ENCODE measurements at regions not wholly inside any gene's neighbourhood (a gene's known extent, or its start where the extent isn't known, plus 50 kb on each side); places are given as distances from the start of the nearest gene placed in this dataset.

DNA sequence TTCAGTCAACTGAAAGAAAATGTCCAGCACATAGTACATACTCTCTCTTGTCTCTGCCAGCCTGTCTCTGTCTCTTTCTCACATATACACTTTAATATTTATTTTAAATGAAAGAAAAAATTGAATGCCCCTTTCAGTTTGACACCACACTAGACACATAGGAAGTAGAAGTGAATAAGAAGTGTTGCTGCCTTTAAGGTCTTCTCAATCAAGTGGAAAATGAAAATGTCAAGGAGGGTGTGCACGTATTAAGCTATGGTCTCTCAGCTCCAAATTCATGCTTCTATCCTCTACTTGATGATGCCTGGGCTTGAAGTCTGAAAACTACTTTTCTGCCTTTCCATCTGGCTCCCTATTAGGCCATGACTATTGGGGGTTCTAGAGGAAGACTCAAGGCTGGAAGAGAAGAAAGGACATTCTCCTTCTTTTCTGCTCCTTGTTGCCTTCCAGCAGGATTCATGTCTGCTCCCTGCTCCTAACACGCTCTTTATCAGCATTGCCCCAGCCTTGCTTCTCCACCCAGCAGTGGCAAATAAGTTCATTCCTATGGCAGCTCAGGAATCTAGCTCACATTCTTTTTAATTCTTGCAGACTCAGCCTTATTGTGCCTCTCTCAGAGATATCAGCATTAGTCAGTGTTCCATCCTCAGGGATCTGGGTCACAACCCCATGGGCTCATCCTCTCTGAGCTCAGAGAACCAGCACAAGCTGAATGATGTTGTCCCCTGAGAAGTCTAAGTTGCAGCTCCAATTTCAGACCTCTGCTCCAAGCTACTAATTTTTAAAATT is 609.1 kb upstream of the GRM7 start:
- Histone ChIP-seq H3K9me3 (ENCODE audit: control insufficient read depth in 2 of 2, low read length in 2 of 2) (no peaks in the 10 kb centered on the region), H3K27me3 (ENCODE audit: control insufficient read depth in 2 of 2, insufficient read depth in 2 of 2, low read length in 2 of 2) (no peaks in the 10 kb centered on the region), H3K4me3 (ENCODE audit: low read length in 2 of 2) (no peak overlapping the region), H3K4me1 (ENCODE audit: control insufficient read depth in 2 of 2, insufficient read depth in 2 of 2, low read length in 2 of 2) (no peaks in the 10 kb centered on the region), H3K9ac (ENCODE audit: low read depth in 1 of 2, low read length in 2 of 2) (no peak overlapping the region), H3K27ac (ENCODE audit: low read depth in 2 of 2, low read length in 2 of 2) (no peak overlapping the region), H3K36me3 (ENCODE audit: control insufficient read depth in 2 of 2, insufficient read depth in 2 of 2, low read length in 2 of 2) (no peaks in the 10 kb centered on the region)

DNA sequence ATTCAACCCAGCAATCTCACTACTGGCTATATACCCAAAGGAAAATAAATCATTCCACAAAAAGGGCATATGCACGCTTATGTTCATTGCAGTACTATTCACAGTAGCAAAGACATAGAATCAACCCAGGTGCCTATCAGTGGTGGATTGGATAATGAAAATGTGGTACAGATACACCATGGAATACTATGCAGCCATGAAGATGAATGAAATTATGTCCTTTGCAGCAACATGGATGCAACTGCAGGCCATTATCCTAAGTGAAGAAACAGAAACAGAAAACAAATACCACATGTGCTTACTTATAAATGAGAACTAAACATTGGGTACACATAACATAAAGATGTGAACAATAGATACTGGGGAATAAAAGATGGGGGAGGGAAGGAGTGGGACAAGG is 606.4 kb upstream of the GRM7 start:
- H3K27ac ChIP-seq (ENCODE audit: low read depth in 2 of 2, low read length in 2 of 2): no peak overlapping the region
- no peak overlapping the region for H3K9ac ChIP-seq (ENCODE audit: low read depth in 1 of 2, low read length in 2 of 2)
- H3K36me3 ChIP-seq (ENCODE audit: control insufficient read depth in 2 of 2, insufficient read depth in 2 of 2, low read length in 2 of 2): no peaks in the 10 kb centered on the region
- no peaks in the 10 kb centered on the region for H3K4me1 ChIP-seq (ENCODE audit: control insufficient read depth in 2 of 2, insufficient read depth in 2 of 2, low read length in 2 of 2)
- no peak overlapping the region for H3K4me3 ChIP-seq (ENCODE audit: low read length in 2 of 2)
- no peaks in the 10 kb centered on the region for H3K9me3 ChIP-seq (ENCODE audit: control insufficient read depth in 2 of 2, low read length in 2 of 2)
- H3K27me3 ChIP-seq (ENCODE audit: control insufficient read depth in 2 of 2, insufficient read depth in 2 of 2, low read length in 2 of 2): no peaks in the 10 kb centered on the region

DNA sequence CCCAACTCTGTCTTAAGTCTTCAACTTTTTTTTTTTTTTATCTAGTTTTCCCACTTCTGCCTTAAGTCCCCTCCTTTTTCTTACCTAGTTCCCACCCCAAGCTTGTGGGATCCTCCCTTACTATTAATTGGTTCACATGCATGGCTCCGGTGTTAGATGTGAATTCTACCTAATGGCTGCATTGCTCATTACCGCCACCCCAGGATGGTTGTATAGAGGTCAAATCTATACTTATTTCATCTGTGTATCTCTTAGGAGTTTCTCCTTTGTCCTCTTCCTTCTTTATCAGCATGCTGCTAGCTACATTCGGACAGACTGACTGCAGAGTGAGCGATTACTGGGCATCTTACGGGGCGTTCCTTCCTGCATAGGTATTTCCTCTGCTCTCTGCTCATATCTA is 605.7 kb upstream of the GRM7 start:
- H3K4me1 ChIP-seq (ENCODE audit: control insufficient read depth in 2 of 2, insufficient read depth in 2 of 2, low read length in 2 of 2): no peaks in the 10 kb centered on the region
- no peaks in the 10 kb centered on the region for H3K9me3 ChIP-seq (ENCODE audit: control insufficient read depth in 2 of 2, low read length in 2 of 2)
- no peaks in the 10 kb centered on the region for H3K27me3 ChIP-seq (ENCODE audit: control insufficient read depth in 2 of 2, insufficient read depth in 2 of 2, low read length in 2 of 2)
- H3K36me3 ChIP-seq (ENCODE audit: control insufficient read depth in 2 of 2, insufficient read depth in 2 of 2, low read length in 2 of 2): no peaks in the 10 kb centered on the region
- H3K9ac ChIP-seq (ENCODE audit: low read depth in 1 of 2, low read length in 2 of 2): no peak overlapping the region
- no peak overlapping the region for H3K4me3 ChIP-seq (ENCODE audit: low read length in 2 of 2)
- H3K27ac ChIP-seq (ENCODE audit: low read depth in 2 of 2, low read length in 2 of 2): no peak overlapping the region

DNA sequence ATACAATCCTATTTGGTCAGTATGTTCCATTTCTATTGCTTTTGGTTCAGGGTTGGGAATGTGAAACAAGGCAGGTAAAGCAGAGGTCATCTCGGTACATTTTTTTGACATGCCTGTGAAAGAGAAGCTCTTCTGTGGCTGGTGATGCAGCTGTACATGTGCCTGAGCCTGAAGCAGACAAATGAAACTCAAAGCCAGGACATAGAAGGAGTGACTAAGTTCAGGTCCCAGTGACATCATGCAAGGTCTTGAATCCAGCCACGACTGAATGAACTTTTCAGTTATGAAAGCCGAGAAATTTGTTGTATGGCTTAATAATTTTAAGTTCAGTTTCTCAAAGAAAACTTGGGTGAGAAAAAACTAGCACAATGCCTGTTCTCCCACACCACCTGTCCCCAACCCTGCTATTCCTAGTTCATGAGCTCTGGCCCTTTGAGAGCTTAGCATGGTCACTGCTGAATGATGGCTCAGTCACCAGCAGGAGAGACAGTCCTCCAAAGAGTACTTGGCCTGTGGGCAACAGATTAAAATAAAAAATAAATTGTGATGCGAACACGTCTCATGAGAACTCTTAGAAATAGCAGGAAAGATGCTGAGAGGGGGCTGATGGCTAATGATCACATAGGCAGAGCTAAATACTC is 600.2 kb upstream of the GRM7 start:
- Histone ChIP-seq H3K4me3 (ENCODE audit: low read length in 2 of 2) (no peak overlapping the region), H3K27ac (ENCODE audit: low read depth in 2 of 2, low read length in 2 of 2) (no peak overlapping the region), H3K9ac (ENCODE audit: low read depth in 1 of 2, low read length in 2 of 2) (no peak overlapping the region), H3K4me1 (ENCODE audit: control insufficient read depth in 2 of 2, insufficient read depth in 2 of 2, low read length in 2 of 2) (no peaks in the 10 kb centered on the region), H3K36me3 (ENCODE audit: control insufficient read depth in 2 of 2, insufficient read depth in 2 of 2, low read length in 2 of 2) (no peaks in the 10 kb centered on the region), H3K27me3 (ENCODE audit: control insufficient read depth in 2 of 2, insufficient read depth in 2 of 2, low read length in 2 of 2) (no peaks in the 10 kb centered on the region), H3K9me3 (ENCODE audit: control insufficient read depth in 2 of 2, low read length in 2 of 2) (no peaks in the 10 kb centered on the region)

DNA sequence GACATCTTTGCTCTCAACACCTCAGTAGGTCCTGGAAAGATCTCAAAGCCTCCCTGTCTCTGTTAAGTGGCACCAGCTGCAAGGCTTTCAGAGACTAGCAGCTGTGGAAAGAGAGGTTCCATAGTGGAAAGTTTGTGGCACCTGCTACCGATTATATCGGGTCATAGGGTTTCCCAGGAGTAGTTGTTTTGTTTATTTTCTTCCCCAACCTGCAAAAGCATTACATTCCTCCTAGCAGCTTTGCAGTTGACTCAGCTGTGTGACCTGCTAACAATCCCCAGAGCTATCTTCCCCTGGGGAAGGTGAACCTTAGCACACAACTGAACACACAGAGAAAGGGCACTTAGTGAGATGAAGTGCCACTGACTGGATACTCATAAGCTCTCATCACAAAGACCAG is 598.9 kb upstream of the GRM7 start:
- H3K27ac ChIP-seq (ENCODE audit: low read depth in 2 of 2, low read length in 2 of 2): no peak overlapping the region
- no peak overlapping the region for H3K9ac ChIP-seq (ENCODE audit: low read depth in 1 of 2, low read length in 2 of 2)
- no peaks in the 10 kb centered on the region for H3K4me1 ChIP-seq (ENCODE audit: control insufficient read depth in 2 of 2, insufficient read depth in 2 of 2, low read length in 2 of 2)
- H3K36me3 ChIP-seq (ENCODE audit: control insufficient read depth in 2 of 2, insufficient read depth in 2 of 2, low read length in 2 of 2): no peaks in the 10 kb centered on the region
- H3K9me3 ChIP-seq (ENCODE audit: control insufficient read depth in 2 of 2, low read length in 2 of 2): no peaks in the 10 kb centered on the region
- H3K4me3 ChIP-seq (ENCODE audit: low read length in 2 of 2): no peak overlapping the region
- no peaks in the 10 kb centered on the region for H3K27me3 ChIP-seq (ENCODE audit: control insufficient read depth in 2 of 2, insufficient read depth in 2 of 2, low read length in 2 of 2)

DNA sequence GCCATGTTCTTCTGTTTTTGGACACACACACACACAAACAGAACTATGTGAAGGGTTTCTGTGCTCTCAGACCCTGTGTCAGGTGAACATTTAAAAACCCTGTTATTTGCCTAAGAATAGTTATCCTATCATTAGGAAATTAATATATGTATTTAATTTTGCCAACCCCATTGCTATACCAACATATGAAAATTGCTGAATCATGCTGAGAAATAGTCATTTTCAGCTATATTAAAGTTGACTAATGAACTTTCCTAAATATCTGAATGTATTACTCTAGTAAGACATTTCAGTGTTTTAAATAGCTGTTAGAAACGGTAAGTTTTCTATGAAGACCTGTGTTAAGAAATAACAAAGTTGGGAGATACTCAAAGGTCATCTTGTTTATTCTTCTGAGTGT is 596.9 kb upstream of the GRM7 start:
- Histone ChIP-seq H3K27ac (ENCODE audit: low read depth in 2 of 2, low read length in 2 of 2) (no peak overlapping the region), H3K4me1 (ENCODE audit: control insufficient read depth in 2 of 2, insufficient read depth in 2 of 2, low read length in 2 of 2) (no peaks in the 10 kb centered on the region), H3K9me3 (ENCODE audit: control insufficient read depth in 2 of 2, low read length in 2 of 2) (no peaks in the 10 kb centered on the region), H3K27me3 (ENCODE audit: control insufficient read depth in 2 of 2, insufficient read depth in 2 of 2, low read length in 2 of 2) (no peaks in the 10 kb centered on the region), H3K4me3 (ENCODE audit: low read length in 2 of 2) (no peak overlapping the region), H3K9ac (ENCODE audit: low read depth in 1 of 2, low read length in 2 of 2) (no peak overlapping the region), H3K36me3 (ENCODE audit: control insufficient read depth in 2 of 2, insufficient read depth in 2 of 2, low read length in 2 of 2) (no peaks in the 10 kb centered on the region)

DNA sequence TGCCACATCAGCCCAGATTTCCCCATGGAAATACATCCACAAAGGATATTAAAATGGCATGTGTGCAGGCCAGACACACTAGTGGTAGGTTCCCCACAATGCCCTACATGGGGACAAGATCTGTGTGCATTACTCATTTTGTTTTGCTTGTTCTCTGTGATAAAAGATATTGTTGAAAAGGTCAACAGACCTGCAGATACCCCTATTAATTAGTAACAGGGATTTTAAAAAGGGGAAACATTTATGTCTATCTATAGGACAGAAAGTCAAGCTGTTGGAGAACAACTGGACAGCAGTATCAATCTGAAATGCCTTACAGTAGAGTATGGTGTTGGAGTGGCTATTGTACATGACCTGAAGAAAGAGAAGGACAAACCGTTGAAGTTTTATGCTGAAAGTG is 596.0 kb upstream of the GRM7 start:
- Histone ChIP-seq H3K9me3 (ENCODE audit: control insufficient read depth in 2 of 2, low read length in 2 of 2) (no peaks in the 10 kb centered on the region), H3K27me3 (ENCODE audit: control insufficient read depth in 2 of 2, insufficient read depth in 2 of 2, low read length in 2 of 2) (no peaks in the 10 kb centered on the region), H3K36me3 (ENCODE audit: control insufficient read depth in 2 of 2, insufficient read depth in 2 of 2, low read length in 2 of 2) (no peaks in the 10 kb centered on the region), H3K27ac (ENCODE audit: low read depth in 2 of 2, low read length in 2 of 2) (no peak overlapping the region), H3K9ac (ENCODE audit: low read depth in 1 of 2, low read length in 2 of 2) (no peak overlapping the region), H3K4me1 (ENCODE audit: control insufficient read depth in 2 of 2, insufficient read depth in 2 of 2, low read length in 2 of 2) (no peaks in the 10 kb centered on the region), H3K4me3 (ENCODE audit: low read length in 2 of 2) (no peak overlapping the region)

DNA sequence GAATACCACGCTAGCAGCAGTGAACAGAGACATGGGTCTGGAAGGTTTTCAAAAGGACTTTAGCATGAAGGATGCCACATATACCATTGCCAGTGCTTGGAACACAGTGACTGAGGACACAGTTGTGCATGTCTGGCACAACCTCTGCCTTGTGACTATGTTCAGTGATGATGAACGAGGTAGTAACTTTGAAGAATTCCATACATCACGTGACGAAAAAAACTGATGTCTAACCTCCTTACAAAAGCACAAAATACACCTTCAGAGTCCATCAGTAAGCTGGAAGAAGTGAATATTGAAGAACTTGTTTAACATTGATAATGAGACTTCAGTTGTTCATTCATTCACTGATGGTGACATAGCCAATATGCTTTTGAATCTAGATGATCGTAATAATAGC is 594.8 kb upstream of the GRM7 start:
- Histone ChIP-seq H3K27me3 (ENCODE audit: control insufficient read depth in 2 of 2, insufficient read depth in 2 of 2, low read length in 2 of 2) (no peaks in the 10 kb centered on the region), H3K4me1 (ENCODE audit: control insufficient read depth in 2 of 2, insufficient read depth in 2 of 2, low read length in 2 of 2) (no peaks in the 10 kb centered on the region), H3K9ac (ENCODE audit: low read depth in 1 of 2, low read length in 2 of 2) (no peak overlapping the region), H3K27ac (ENCODE audit: low read depth in 2 of 2, low read length in 2 of 2) (no peak overlapping the region), H3K9me3 (ENCODE audit: control insufficient read depth in 2 of 2, low read length in 2 of 2) (no peaks in the 10 kb centered on the region), H3K36me3 (ENCODE audit: control insufficient read depth in 2 of 2, insufficient read depth in 2 of 2, low read length in 2 of 2) (no peaks in the 10 kb centered on the region), H3K4me3 (ENCODE audit: low read length in 2 of 2) (no peak overlapping the region)

DNA sequence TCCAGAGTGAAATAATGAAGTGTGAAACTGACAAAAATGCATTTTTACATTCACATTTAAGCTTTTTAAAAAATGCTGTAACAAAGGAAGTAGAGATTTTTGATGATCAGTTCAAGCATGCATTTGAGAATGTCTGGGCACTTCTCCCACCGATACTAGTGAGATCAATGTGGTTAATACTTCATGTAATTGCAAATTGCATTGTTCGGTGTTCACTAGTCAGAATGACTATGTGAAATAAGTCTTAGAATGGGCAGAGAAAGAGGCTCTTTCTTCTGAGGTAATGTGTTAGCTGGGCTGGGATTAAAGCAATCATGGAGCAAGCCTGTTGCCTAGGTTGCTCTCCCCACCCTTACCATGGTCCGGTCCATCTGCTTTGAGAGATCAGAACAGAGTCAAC is 587.0 kb upstream of the GRM7 start:
- Histone ChIP-seq H3K36me3 (ENCODE audit: control insufficient read depth in 2 of 2, insufficient read depth in 2 of 2, low read length in 2 of 2) (no peaks in the 10 kb centered on the region), H3K27me3 (ENCODE audit: control insufficient read depth in 2 of 2, insufficient read depth in 2 of 2, low read length in 2 of 2) (no peaks in the 10 kb centered on the region), H3K4me3 (ENCODE audit: low read length in 2 of 2) (no peak overlapping the region), H3K9me3 (ENCODE audit: control insufficient read depth in 2 of 2, low read length in 2 of 2) (no peaks in the 10 kb centered on the region), H3K27ac (ENCODE audit: low read depth in 2 of 2, low read length in 2 of 2) (no peak overlapping the region), H3K9ac (ENCODE audit: low read depth in 1 of 2, low read length in 2 of 2) (no peak overlapping the region), H3K4me1 (ENCODE audit: control insufficient read depth in 2 of 2, insufficient read depth in 2 of 2, low read length in 2 of 2) (no peaks in the 10 kb centered on the region)

DNA sequence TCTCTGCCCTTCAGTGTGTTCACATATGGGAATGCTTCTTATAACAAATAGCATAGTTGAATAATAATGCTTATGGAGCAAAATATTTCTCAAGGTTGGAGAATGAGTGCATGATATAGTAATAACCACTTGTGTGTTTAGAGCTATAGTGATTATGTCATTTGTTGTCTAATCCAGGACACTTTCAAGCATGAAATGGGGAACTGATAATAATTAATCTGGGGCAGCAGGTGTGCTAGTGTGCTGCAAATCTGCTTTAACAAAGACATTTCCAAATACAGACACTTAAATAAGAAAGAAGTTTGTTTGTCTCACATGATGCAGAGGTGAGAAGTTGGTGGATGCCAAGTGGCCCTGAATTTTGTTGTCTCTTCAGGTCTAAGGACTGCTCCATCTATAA is 579.3 kb upstream of the GRM7 start:
- H3K4me1 ChIP-seq (ENCODE audit: control insufficient read depth in 2 of 2, insufficient read depth in 2 of 2, low read length in 2 of 2): no peaks in the 10 kb centered on the region
- no peak overlapping the region for H3K4me3 ChIP-seq (ENCODE audit: low read length in 2 of 2)
- H3K36me3 ChIP-seq (ENCODE audit: control insufficient read depth in 2 of 2, insufficient read depth in 2 of 2, low read length in 2 of 2): no peaks in the 10 kb centered on the region
- H3K27ac ChIP-seq (ENCODE audit: low read depth in 2 of 2, low read length in 2 of 2): no peak overlapping the region
- no peak overlapping the region for H3K9ac ChIP-seq (ENCODE audit: low read depth in 1 of 2, low read length in 2 of 2)
- no peaks in the 10 kb centered on the region for H3K9me3 ChIP-seq (ENCODE audit: control insufficient read depth in 2 of 2, low read length in 2 of 2)
- H3K27me3 ChIP-seq (ENCODE audit: control insufficient read depth in 2 of 2, insufficient read depth in 2 of 2, low read length in 2 of 2): no peaks in the 10 kb centered on the region

All from mucosa of rectum (tissue), 2 donors.